GM19463 (cell line): ENCODE measurements at regions not wholly inside any gene's neighbourhood (a gene's known extent, or its start where the extent isn't known, plus 50 kb on each side); places are given as distances from the start of the nearest gene placed in this dataset.
"Not testable (repeated sequence)": the region's sequence is repeated elsewhere in the genome, so short reads cannot be mapped to it uniquely, and the experiment has no call there.

Source experiments
- ATAC-seq: cut with Tn5 transposase; IDR thresholded peaks from one replicate; pipeline ENCODE4 v1.9.1; 2021; ENCODE audit warnings: mild to moderate bottlenecking, moderate library complexity; ENCODE audit not compliant: unreplicated experiment

DNA sequence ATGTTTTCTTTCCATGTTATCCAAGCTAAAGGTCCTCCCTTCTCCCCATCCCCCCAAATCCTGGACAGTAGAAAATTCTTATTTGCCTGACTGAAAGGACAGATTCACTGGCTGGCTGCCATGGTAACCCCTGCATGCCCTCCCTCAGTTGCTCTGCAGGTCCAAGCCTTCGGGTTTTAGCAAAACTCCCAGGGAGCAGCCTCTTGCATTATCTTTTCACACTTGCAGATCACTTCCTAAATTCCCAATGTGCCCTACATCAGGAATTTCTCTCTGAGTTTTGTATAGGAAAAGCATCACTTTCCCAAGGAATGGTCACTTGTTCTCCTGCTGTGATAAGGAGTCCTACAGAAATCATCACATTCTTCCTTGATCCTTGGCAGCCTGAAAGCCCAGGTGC lies 75.0 kb upstream of the TENM4 start:
- no peak for ATAC-seq

DNA sequence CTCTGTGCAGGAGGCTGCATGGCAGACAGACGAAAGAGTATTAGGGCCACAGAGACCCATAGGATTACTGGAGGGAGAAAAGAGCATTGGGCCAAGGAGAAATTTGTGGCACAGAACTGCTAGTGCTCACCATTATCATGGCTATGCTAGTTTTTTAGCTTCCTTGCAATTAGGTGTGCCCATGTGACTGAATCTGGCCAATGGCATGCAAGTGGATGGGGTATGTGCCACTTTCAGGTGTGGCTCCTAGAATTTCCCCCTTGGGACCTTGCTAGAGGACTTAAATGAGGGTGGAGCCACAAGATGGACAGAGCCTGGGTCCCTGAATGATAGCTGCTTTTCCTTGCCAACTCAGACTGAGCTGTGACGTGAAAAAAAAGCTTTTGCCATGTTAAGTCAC lies 73.9 kb upstream of the TENM4 start:
- ATAC-seq = no peak

DNA sequence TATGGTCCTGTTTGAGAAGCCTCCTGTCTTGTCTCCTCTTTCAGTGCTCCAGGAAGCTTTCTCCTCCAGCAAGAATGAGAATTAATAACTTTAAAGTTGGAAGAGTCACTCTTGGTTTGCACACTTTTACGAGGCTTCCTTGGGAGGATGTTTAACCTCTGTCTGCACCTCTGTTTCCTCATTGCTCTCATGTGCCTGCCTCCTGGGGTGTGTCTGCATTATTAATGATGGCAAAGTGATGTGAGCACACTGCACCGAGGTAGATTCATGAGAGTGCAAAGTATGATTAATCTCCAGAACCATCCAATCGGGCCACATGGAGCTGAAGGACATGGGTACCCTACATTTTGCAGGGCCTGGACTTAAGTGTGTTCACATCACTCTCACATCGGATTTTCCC lies 73.5 kb upstream of the TENM4 start:
- ATAC-seq = no peak

DNA sequence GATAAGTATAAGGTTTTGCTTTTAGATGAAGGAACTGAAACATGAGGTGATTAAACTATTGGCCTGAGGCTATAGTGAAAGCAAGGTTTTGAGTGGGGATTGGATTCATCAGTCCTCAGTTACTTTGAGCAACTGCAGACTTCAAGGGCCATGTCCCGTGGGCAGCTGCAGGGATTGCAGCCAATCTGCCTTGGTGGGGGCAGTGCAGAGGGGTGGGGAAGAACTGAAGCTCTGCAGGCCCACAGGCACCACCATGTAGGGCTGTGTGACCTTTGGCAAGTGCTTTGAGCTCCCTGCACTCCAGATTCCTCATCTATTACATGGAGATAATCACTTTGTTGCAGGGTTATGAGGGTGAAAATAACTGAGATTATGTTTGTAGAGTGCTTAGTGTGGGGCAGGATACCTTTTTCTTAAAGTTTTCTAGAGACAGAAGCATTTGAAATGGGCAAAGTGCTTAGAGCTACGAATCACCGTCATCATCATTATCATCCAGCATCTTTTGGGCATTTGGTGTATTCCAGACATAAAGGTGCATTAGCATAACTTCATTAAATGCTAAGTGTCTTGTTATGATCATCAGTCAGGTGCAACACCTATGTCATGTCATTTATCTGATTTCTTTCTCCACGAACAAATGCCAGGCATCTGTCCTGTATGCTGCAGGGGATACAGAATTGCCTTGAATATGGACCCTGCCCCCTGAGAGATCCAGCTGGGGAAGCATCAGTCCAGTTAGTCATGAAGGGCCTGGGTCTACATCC lies 72.1 kb upstream of the TENM4 start:
- ATAC-seq = no peak

DNA sequence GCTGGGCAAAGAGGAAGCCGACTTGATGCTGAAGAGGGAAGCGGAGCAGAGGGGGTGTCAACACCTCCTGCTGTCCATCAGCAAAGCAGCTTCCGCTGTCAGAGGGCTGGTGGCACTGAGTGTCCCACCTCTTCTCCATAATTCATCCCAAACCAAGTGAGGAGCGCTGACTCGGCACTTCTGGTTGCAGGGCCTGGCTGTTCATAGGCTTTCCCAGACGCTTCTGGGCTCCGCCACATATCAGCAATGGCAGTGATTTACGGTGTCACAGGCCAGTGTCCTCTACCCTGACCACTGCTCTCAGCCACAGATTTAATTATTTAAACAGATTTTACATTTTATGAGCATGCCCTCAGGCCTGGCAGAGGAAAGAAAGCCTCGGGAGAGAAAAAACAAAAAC lies 70.1 kb upstream of the TENM4 start:
- ATAC-seq = no peak

DNA sequence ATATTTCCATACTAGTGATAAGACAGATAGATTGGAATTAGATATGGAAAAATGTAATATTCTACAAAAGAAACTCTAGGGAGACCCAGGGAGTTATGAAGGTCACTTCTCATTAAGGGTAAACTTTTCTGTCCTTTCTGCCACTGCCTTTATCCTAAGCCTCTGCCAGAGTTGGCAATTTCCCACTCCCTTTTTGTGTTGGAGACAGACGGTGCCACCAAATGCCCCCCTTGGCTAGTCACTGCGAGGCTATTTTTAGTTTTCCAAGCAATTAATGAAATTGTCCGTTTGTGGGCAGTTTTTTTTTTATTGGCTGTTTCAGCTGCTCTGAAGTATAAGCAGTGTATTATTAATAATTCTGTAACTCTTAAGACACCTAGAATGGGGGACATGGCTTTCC lies 67.6 kb upstream of the TENM4 start:
- no peak for ATAC-seq

DNA sequence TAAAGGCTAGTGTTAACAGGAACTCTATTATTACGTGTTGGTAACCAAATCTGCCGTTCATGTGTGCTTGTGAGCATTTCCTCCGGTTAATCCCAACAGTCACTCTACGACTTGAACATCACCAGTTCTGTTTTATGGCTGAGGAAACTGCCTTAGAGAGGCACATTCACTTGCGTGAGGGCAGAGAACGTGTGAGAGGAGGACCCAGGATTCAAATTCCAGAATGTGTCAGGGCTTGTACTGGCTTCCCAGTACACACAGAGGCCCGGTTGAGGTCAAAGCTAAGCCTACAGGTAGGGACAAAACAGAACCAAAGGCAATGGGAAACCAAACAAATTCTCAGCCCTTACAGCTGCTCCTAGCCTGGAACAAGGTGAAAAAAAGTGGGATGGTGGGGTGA lies 66.9 kb upstream of the TENM4 start:
- no peak for ATAC-seq

DNA sequence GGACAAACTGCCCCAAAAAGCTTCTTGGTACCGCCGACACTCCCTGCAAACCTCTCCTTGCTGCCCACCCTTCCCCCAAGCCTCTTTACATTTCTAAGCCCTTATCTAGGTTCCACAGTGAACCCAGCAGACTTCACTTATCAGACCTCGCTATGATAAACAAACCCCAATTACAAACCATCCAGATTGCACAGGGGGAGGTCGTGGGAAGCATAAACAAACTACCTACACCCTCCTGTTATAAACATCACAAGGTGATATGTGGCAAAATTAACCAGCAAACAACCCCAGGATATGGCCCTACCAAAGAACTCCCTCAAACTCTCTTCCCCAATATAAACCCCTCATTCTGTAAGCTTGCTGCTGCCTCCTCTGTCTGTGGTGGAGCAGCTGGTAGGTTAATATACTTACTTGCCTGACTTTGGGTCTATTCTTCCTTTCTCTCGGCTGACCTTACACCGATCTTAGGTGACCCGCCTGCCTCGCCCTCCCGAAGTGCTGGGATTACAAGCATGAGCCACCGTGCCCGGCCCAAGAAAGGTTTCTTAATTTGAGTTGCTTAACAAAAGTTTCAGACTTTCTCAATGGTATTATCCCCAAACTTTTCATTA lies 66.0 kb upstream of the TENM4 start:
- no peak for ATAC-seq

DNA sequence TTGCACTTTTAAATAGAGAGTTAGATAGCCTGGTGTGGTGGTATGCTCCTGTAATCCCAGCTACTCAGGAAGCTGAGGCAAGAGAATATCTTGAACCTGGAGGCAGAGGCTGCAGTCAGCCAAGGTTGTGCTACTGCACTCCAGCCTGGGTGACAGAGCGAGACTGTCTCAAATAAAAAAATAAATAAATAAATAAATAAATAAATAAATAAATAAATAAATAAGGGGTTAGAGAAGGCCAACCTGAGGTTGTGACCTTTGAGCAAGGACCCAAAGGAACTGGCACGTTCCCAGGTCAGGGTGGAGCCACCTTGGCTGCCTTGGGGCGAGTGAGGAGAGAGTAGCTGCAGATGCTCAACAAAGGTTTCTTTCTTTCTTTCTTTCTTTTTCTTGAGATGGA lies 65.3 kb upstream of the TENM4 start:
- ATAC-seq = no peak

DNA sequence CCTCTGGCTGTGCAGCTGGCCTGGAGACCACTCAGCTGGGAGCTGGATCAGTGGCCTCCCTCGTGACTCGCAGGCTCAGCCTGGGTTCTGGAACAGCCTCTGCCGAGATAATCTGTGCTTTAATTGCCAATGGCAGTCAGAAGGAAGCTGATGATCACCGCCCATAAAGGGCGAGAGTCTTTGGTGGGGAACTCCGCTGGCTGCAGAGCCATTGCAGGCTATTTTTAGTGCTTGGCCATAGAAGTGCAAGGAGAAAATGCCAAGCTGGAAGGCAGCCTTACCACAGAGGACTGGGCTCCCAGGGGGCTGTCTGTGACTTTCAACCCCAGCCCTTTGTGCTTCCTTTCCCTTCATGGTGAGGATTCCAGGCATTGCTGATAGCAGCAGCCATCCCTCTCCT lies 62.2 kb upstream of the TENM4 start:
- no peak for ATAC-seq

DNA sequence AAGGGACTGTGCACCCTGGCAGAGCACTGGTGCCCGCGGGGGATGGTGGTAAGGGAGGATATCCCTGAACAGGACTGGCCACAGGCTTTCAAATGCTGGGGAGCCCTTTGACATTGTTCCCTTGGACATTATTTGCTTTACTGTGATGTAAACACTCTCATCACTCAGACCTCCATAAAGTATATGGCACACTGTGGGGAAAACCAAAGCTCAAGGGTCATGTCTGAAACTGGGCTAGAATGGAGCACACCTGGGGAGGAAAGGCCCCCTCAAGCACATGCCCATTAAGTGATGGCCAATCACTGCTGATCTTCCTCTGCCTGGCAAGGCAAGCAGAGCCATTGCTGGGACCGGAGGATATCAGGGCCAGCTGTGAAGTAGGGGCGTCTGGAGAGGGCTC lies 60.9 kb upstream of the TENM4 start:
- ATAC-seq = no peak

DNA sequence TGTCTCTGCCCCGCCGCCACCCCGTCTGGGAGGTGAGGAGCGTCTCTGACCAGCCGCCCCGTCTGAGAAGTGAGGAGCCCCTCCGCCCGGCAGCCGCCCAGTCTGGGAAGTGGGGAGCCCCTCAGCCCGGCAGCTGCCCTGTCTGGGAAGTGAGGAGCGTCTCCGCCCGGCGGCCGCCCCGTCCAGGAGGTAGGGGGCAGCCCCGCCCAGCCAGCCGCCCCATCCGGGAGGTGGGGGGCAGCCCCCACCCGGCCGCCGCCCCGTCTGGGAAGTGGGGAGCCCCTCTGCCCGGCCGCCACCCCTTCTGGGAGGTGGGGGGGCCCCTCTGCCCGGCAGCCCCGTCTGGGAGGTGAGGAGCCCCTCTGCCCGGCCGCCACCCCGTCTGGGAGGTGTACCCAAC lies 59.1 kb upstream of the TENM4 start:
- not testable (repeated sequence) for ATAC-seq

DNA sequence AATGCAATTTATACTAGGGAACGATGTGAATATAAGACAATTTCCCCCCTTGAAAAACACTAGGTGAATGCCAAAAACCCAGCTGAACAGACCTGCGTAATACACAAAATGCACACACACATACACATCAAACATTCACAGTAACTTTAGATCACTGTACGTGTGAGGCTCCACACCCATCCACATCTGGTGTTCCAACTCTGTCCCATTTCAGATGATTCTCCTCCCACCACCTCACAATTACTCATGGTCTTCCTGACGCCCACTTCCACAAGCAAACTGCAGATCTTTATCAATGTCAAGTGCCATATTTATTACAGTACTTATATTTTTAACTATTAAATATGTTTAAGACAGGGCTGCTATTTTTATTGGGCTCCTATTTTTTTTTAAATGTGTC lies 57.8 kb upstream of the TENM4 start:
- ATAC-seq = no peak

DNA sequence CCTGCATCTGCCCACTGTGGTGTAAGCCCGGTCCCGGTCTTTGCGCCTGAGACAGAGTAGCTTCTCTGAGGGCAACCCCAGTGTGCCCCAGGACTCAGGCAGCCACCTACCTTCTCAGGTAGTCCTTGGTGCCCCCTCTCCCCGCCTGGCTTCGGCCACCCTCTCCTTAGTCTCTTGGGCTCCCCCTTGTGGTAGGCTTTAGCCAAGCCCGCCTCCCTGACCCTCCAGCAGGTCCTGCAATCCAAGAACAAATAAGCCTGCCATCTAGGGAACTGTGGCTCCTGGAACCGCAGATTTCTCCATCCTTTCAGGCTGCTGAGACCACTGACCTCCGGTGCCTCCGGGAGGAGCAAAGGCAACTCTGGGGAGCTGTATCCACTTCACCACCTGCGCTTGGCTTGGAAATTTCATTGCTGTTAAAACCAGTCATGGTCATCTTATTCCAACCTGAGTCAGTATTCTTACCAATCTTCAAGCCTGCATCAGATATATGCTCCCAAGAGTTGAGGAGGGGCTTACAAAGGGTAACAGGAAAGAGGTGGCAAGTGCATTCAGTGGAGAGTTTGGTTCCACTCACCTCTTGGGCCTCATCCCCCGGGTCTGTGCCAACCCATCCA lies 52.8 kb upstream of the TENM4 start:
- peak; percentile 93 for ATAC-seq

DNA sequence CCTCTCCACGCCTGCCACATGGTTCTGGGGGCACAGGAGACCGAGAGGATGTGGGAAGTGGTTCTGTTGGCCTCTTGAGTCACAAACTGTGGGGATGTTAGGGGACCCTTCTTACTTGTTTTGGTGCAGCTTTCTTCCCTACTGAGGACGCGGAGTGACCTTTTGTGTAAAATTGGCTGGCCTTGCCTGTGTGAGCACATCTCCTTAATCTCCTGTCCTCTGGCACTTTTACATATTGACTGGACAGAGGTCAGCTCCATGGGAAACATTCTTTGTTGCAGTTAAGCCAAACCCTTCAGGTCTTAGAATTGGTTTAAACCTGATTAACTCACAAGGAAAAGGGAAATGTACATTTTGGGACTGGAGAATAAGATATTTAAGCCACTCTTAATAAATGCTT lies 51.2 kb upstream of the TENM4 start:
- ATAC-seq = no peak
